HG02588 (cell line): ENCODE measurements at regions not wholly inside any gene's neighbourhood (a gene's known extent, or its start where the extent isn't known, plus 50 kb on each side); places are given as distances from the start of the nearest gene placed in this dataset.

Source experiments
- ATAC-seq: cut with Tn5 transposase; IDR thresholded peaks from one replicate; pipeline ENCODE4 v1.9.1; 2021; ENCODE audit warnings: mild to moderate bottlenecking, moderate library complexity; ENCODE audit not compliant: unreplicated experiment

DNA sequence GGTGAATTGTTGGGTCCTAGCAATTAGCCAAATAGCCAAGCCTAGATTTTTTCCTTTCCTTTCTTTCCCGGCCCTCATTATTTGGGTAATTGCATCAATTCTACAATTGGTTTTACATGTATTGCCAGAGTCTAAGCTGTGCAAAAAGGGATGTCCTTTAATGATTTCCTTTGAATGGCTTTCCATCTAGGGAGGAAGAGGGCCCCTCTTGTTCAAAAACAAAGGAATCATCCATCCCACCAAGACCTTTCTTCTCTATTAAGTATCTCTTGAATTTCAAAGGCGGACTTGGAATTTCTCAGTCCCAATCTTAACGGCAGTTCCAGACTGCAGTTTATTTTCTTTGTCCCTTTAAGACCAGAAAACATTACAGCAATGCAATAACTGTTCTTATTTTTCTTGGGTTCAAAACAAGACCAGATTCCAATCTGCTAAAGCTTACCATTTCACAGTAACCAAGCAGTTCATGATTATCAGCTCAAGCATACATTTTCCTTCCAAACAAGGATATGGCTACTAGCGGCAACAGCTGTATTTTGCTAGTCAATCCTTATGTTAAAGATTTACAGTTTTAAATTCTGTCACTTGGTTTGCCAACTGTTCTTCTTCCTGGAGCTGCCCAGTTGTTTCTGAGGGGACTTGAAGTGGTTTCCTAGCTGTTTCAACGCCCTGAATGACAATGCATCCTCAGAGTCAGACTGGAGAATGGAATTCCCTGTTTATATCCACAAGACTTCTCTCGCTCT, 91.4 kb upstream of the LRIG1 start:
- no peak for ATAC-seq

DNA sequence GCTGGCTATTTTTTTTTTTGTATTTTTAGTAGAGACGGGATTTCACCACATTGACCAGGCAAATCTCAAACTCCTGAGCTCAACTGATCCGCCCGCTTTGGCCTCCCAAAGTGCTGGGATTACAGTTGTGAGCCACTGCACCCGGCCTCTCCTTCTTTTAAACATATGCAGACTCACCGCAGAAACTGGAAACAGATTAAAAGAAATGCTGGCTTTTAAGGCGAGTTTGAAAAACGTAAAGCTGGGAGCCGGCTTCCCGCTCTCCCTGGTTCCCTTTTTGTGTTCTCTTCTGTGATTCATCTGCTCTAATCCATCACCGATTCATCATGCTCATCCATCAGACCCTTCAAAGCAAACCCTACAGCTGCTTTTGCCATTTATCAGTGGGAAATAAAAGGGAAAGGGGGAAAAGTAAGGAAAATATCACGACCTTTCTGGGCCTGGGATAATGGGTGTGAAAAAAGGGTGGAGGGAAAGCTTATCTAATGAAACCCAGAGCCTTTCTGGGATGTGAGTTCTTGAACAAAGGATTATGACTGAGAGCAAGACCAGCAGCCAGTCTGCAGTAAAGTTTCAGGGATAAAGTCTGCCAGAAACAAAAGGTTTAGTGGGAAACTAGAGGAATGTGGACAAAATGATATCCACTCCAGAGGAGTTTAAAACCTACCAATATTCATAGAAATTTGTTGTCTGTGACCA, 92.3 kb upstream of the LRIG1 start:
- ATAC-seq, result no peak

GRCh38 chr3:66593978-66594377, 93.2 kb upstream of the LRIG1 start:
- no peak for ATAC-seq

DNA sequence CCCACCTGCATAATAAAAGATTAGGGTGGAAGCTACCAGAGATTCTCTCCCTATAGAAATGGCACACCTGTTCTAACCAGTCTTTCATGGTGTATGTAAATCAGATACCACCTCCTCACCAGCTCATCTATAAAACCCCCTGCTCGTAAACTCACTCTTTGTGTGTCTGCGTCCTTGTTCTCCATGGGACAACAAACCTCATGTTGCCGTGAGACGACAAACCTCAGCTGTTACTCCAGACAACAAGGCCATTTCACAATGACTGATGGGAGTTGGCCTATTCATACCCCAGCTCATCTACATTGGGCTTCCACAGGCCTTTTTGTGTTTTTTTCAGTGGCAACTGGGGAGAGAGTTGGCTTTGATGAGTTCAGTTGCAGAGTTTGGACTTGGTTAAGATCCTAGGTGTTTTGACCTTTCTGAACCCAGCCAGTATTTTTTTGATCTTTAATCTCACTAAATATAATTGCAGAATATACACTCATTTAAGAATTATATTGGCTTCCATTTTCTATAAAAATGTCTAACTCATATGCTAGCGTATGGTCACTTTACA, 96.6 kb upstream of the LRIG1 start:
- no peak for ATAC-seq

DNA sequence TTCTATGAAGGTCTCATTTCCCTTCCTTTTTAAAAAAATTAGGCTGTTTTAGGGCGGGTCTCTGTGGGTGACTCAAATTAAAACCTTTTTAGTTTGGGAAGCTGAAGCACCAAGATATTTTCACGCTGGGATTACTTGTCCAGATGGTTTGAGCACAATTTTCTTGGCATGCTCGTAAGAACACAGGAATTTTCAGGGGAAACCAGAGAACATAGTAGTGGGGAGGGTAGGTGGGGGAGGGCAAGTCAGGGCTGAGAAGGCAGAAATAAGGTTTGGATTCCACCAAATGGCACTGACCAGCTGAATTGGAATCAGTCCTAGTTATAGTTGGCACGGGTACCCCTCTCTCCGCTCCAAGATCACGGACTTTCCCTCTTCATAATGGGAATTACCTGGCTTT, 97.3 kb upstream of the LRIG1 start:
- ATAC-seq, result no peak

- no peak for ATAC-seq
Observed at GRCh38 chr3:66602237-66602636, 101.4 kb upstream of the LRIG1 start.

DNA sequence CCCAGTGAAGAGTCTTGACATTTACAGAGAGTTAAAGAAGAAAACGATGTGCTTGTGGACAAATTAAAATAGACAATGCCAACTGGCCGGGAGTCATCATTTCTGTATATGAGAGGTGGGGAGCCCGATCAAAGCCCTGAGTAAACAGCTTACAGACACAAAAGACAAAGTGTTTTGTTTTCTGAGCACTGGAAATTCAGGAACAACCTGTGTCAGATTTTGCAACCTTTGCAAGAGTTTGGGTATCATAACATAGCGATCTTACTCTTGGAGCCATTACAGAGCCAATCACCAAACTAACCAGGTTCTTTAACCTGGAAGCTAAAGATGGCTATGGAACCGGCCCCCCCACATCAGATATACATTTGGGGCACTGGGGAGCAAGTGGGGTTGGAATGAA, 101.9 kb upstream of the LRIG1 start:
- no peak for ATAC-seq

- no peak for ATAC-seq
Observed at GRCh38 chr3:66603151-66603611, 102.4 kb upstream of the LRIG1 start.

GRCh38 chr3:66604481-66604880, 103.7 kb upstream of the LRIG1 start:
- ATAC-seq, result no peak

DNA sequence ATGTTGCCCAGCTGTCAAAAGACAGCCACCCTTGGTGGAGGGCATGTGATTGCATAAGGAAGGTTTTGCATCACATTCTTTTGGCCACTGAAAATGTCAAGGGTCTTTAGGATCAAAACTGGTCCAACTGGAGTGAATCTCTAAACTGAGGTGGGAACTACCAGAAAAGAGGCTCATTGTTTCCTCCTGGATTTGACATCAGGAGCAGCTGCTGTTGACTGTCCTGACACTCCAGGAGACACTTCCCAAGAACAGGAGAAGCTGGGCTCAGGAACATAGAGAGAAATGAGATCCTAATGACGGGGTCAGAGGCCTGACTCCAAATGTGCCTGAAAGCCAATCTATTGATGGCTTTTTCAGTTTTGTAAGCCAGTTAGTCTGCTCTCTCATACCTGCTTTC, 105.3 kb upstream of the LRIG1 start:
- no peak for ATAC-seq

GRCh38 chr3:66606868-66607267, 106.0 kb upstream of the LRIG1 start:
- no peak for ATAC-seq

GRCh38 chr3:66609660-66610561, 109.1 kb upstream of the LRIG1 start:
- no peak for ATAC-seq

GRCh38 chr3:66610562-66610909, 109.7 kb upstream of the LRIG1 start:
- no peak for ATAC-seq

- no peak for ATAC-seq
Observed at GRCh38 chr3:66615643-66616301, 115.0 kb upstream of the LRIG1 start.

- ATAC-seq, result no peak
Observed at GRCh38 chr3:66617351-66617750, 116.5 kb upstream of the LRIG1 start.

DNA sequence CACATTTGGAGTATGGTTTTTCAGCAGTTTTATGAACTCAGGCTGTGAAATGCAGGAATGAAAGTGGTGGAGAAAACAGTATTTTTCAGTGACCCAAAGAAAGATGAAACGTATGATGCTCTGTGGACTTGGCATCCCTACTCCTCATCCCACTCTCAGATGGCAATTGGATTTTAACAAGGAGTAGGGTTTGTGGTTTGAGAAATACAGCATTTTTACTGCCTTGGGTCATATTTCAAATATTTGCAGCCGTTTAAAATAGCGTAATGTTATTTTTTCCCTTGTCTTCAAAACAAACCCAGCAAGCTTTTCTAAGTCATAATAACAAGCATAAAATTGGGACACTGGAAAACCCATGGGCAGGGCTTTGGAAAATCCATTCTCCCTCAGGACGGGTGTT, 117.2 kb upstream of the LRIG1 start:
- no peak for ATAC-seq

GRCh38 chr3:66620296-66620695, 119.5 kb upstream of the LRIG1 start:
- ATAC-seq, result no peak

- ATAC-seq, result no peak
Observed at GRCh38 chr3:66622756-66623457, 122.1 kb upstream of the LRIG1 start.

DNA sequence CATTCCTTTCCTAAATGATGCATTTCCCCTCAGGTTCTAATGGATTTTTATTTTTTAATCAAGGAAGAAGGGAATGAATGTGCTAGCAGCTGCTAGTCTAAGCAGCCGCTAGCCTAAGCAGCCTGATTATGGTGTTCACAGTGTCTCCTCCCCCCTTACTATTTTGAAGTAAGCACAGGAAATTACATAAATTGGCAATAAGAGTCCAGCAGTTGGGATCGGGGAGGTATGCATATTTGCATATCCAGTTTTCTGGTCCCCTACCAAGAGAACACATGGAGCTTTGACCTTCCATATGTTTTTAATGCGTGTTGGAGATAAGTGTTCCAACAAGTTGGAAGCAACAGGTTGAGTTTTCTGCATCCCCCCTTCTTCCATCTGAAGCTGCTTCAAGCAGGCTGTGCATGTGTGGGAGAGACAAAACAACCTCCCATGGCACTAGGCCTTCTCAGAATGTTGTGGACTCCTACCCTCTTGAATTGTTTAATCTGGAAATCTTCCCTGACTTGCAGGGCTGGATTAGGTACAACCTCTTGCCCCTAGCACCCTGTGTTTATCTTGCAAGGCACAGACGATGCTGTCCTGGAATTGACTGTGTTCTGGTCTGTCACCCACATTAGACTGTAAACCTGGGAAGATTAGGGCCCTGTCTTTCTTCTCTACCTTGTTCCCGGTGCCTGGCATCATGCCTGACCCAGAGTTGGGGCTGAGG, 124.8 kb upstream of the LRIG1 start:
- no peak for ATAC-seq
